Hindlimb muscle (tissue), 1 donor: ENCODE measurements at regions not wholly inside any gene's neighbourhood (a gene's known extent, or its start where the extent isn't known, plus 50 kb on each side); places are given as distances from the start of the nearest gene placed in this dataset.

Experiments
- DNase-seq: peaks from one replicate; pipeline ENCODE4 v3.0.0-alpha.2; 2013

- DNase-seq = no peak
These were observed 447.6 kb upstream of the B3GALT2 start for GRCh38 chr1:193633991-193634390.

GRCh38 chr1:193633093-193633492, 446.7 kb upstream of the B3GALT2 start:
- no peak for DNase-seq

GRCh38 chr1:193631306-193631705, 444.9 kb upstream of the B3GALT2 start:
- no peak for DNase-seq

GRCh38 chr1:193629875-193630274, 443.5 kb upstream of the B3GALT2 start:
- no peak for DNase-seq

- no peak for DNase-seq
These were observed 440.3 kb upstream of the B3GALT2 start for GRCh38 chr1:193626695-193627094.

- no peak for DNase-seq
These were observed 438.8 kb upstream of the B3GALT2 start for GRCh38 chr1:193625255-193625654.

- DNase-seq = no peak
These were observed 433.5 kb upstream of the B3GALT2 start for GRCh38 chr1:193619911-193620310.

- DNase-seq = no peak
These were observed 428.4 kb upstream of the B3GALT2 start for GRCh38 chr1:193614817-193615216.

GRCh38 chr1:193614275-193614674, 427.9 kb upstream of the B3GALT2 start:
- DNase-seq = no peak

- no peak for DNase-seq
These were observed 426.6 kb upstream of the B3GALT2 start for GRCh38 chr1:193613041-193613440.

- DNase-seq = no peak
These were observed 423.2 kb upstream of the B3GALT2 start for GRCh38 chr1:193609592-193609991.

GRCh38 chr1:193607787-193608186, 421.4 kb upstream of the B3GALT2 start:
- no peak for DNase-seq

- DNase-seq = no peak
These were observed 419.6 kb upstream of the B3GALT2 start for GRCh38 chr1:193606035-193606434.

- DNase-seq = no peak
These were observed 416.3 kb upstream of the B3GALT2 start for GRCh38 chr1:193602705-193603104.

GRCh38 chr1:193593147-193593885, 406.9 kb upstream of the B3GALT2 start:
- no peak for DNase-seq

- no peak for DNase-seq
These were observed 405.9 kb upstream of the B3GALT2 start for GRCh38 chr1:193592317-193592716.

GRCh38 chr1:193590102-193590501, 403.7 kb upstream of the B3GALT2 start:
- DNase-seq = no peak

GRCh38 chr1:193589597-193590040, 403.2 kb upstream of the B3GALT2 start:
- DNase-seq = peak; percentile 32

- peak; percentile 20 for DNase-seq
These were observed 402.1 kb upstream of the B3GALT2 start for GRCh38 chr1:193588311-193589082.

GRCh38 chr1:193584731-193585239, 398.4 kb upstream of the B3GALT2 start:
- DNase-seq = no peak

- no peak for DNase-seq
These were observed 394.9 kb upstream of the B3GALT2 start for GRCh38 chr1:193581341-193581740.

- DNase-seq = no peak
These were observed 394.0 kb upstream of the B3GALT2 start for GRCh38 chr1:193580419-193580818.

GRCh38 chr1:193579323-193579722, 392.9 kb upstream of the B3GALT2 start:
- no peak for DNase-seq

GRCh38 chr1:193574913-193575312, 388.5 kb upstream of the B3GALT2 start:
- no peak for DNase-seq
